ENCODE measurements at regions not wholly inside any gene's neighbourhood (a gene's known extent, or its start where the extent isn't known, plus 50 kb on each side); places are given as distances from the start of the nearest gene placed in this dataset.

- TF ChIP-seq, protein P1, sequence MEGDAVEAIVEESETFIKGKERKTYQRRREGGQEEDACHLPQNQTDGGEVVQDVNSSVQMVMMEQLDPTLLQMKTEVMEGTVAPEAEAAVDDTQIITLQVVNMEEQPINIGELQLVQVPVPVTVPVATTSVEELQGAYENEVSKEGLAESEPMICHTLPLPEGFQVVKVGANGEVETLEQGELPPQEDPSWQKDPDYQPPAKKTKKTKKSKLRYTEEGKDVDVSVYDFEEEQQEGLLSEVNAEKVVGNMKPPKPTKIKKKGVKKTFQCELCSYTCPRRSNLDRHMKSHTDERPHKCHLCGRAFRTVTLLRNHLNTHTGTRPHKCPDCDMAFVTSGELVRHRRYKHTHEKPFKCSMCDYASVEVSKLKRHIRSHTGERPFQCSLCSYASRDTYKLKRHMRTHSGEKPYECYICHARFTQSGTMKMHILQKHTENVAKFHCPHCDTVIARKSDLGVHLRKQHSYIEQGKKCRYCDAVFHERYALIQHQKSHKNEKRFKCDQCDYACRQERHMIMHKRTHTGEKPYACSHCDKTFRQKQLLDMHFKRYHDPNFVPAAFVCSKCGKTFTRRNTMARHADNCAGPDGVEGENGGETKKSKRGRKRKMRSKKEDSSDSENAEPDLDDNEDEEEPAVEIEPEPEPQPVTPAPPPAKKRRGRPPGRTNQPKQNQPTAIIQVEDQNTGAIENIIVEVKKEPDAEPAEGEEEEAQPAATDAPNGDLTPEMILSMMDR (conservative IDR thresholded peaks at IDR 0.05; ENCODE audit: low read length) = no peak
Observed at GRCh38 chr16:86062271-86062965, 163.5 kb downstream of the IRF8 start.

GRCh38 chr16:86063760-86064405, 164.9 kb downstream of the IRF8 start:
- DNase-seq (ENCODE audit: low read depth) = no peak
- H3K4me3 ChIP-seq (ENCODE audit: low read length) = no peak overlapping the region
- TF ChIP-seq, protein P1 (conservative IDR thresholded peaks at IDR 0.05; ENCODE audit: low read length) = no peak

More at GRCh38 chr16:86062271-86062965, 163.5 kb downstream of the IRF8 start:
- H3K4me3 ChIP-seq (ENCODE audit: low read length) = no peak overlapping the region
- no peak for DNase-seq (ENCODE audit: low read depth)

- TF ChIP-seq, protein P1 (conservative IDR thresholded peaks at IDR 0.05; ENCODE audit: low read length) = no peak
- no peak overlapping the region for H3K4me3 ChIP-seq (ENCODE audit: low read length)
- DNase-seq (ENCODE audit: low read depth) = no peak
Observed at GRCh38 chr16:86064431-86065250, 165.7 kb downstream of the IRF8 start.

DNA sequence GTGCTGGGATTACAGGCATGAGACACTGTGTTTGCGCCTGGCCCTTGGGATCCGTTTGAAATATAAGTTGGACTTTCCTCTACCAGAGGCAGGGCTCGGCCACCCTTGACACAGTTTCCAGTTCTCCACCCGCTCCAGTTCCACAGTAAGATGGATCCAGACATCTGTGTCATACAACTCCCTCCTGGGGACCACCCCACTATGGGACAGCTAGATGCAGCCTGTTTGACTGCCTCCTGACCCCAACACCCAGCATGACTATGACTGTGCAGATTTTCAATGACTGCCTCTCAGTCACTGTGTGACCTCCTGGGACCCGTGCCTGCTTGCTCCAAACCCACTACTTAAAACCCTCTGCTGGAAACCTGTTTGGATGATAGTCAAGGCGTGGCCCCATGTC, 166.7 kb downstream of the IRF8 start:
- no peak overlapping the region for H3K4me3 ChIP-seq (ENCODE audit: low read length)
- TF ChIP-seq, protein P1 (conservative IDR thresholded peaks at IDR 0.05; ENCODE audit: low read length) = no peak

GRCh38 chr16:86066811-86067210, 167.8 kb downstream of the IRF8 start:
- no peak for DNase-seq (ENCODE audit: low read depth)
- H3K4me3 ChIP-seq (ENCODE audit: low read length) = no peak overlapping the region
- TF ChIP-seq, protein P1 (conservative IDR thresholded peaks at IDR 0.05; ENCODE audit: low read length) = no peak

More for the DNA sequence above, 166.7 kb downstream of the IRF8 start:
- no peak for DNase-seq (ENCODE audit: low read depth)

DNA sequence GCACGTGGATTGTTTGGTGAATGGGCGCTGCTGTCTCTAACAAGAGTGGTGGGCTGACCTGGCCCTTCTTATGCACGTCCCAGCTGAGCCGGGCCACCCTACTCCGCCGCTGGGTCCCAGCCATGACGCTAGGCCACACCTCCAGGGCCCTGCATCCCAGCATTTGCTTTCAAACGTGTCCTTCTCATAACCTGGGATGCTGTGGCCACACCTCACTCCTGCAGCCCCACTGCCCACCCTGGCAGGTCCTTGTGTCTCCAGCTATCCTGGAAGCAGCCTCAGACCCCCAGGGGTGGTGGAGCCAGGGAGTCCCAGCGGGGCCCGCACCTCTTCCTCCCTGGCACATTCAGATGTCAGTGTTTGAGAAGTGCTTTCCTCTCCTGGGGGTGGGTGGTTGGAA, 168.6 kb downstream of the IRF8 start:
- H3K4me3 ChIP-seq (ENCODE audit: low read length) = no peak overlapping the region
- TF ChIP-seq, protein P1 (conservative IDR thresholded peaks at IDR 0.05; ENCODE audit: low read length) = no peak
- DNase-seq (ENCODE audit: low read depth) = no peak
